H1 (cell line): ENCODE measurements at regions not wholly inside any gene's neighbourhood (a gene's known extent, or its start where the extent isn't known, plus 50 kb on each side); places are given as distances from the start of the nearest gene placed in this dataset.

ENCODE experiments used
- CTCF ChIA-PET: fragments of 300-600 bp; sonication (Branson Sonifier 250); formaldehyde crosslinking; loops from one replicate; lab custom pipeline; 2021; ENCODE audit not compliant: partially characterized antibody; lab: Charles Lee
- POLR2A ChIA-PET: fragments of 300-600 bp; sonication (Branson Sonifier 250); formaldehyde crosslinking; loops from one replicate; lab custom pipeline; 2021; ENCODE audit warnings: inconsistent platforms; ENCODE audit not compliant: partially characterized antibody; lab: Charles Lee
- DNase-seq, 2 experiments: peaks; one replicate each; pipeline versions ENCODE4 v3.0.0 to v3.0.0-alpha.2; 2010 to 2022; ENCODE audit warnings: low spot score in 2 of 2, low read depth in 1 of 2, mixed read lengths in 1 of 2
- FAIRE-seq: peaks from 2 replicates; lab custom pipeline; 2011; peaks lifted over from hg19 to GRCh38; lab: Jason Lieb, UNC
- H2AFZ ChIP-seq: 2 replicates; pipeline ENCODE4 v1.8.1; 2012; ENCODE audit warnings: low read length, inconsistent platforms
- H2AK5ac ChIP-seq: 2 replicates; pipeline ENCODE4 v1.6.1; 2013; ENCODE audit warnings: low read depth, low read length
- H2BK120ac ChIP-seq: replicated peaks from 2 replicates; pipeline ENCODE3; 2013; ENCODE audit warnings: low read depth, low read length, inconsistent platforms
- H2BK12ac ChIP-seq: 2 replicates; pipeline ENCODE4 v1.6.1; 2013; ENCODE audit warnings: low read depth, low read length
- H2BK15ac ChIP-seq: 2 replicates; pipeline ENCODE4 v1.6.1; 2013; ENCODE audit warnings: low read length
- H2BK20ac ChIP-seq: 2 replicates; pipeline ENCODE4 v1.6.1; 2013; ENCODE audit warnings: low read length
- H2BK5ac ChIP-seq: 2 replicates; pipeline ENCODE4 v1.6.1; 2013; ENCODE audit warnings: low read depth, low read length
- H3K14ac ChIP-seq: 2 replicates; pipeline ENCODE4 v1.6.1; 2013; ENCODE audit warnings: inconsistent platforms; ENCODE audit not compliant: insufficient read length
- H3K18ac ChIP-seq: 2 replicates; pipeline ENCODE4 v1.6.1; 2013; ENCODE audit warnings: low read length; ENCODE audit errors: extremely low read depth
- H3K23ac ChIP-seq: 2 replicates; pipeline ENCODE4 v1.6.1; 2013; ENCODE audit warnings: inconsistent platforms; ENCODE audit not compliant: insufficient read length
- H3K23me2 ChIP-seq: 2 replicates; pipeline ENCODE4 v1.6.1; 2013; ENCODE audit warnings: low read depth, low read length
- H3K27ac ChIP-seq: 2 replicates; pipeline ENCODE4 v1.6.1; 2011; ENCODE audit warnings: low read depth, low read length, inconsistent platforms
- H3K27me3 ChIP-seq, 4 experiments: replicated peaks in 1 of 4; 1 replicate in 1 of 4; 2 replicates in 3 of 4; pipeline versions ENCODE4 v1.6.1 to v1.8.1; 2011 to 2013; ENCODE audit warnings: low read length in 3 of 4, mild to moderate bottlenecking in 3 of 4, inconsistent platforms in 2 of 4, mixed read lengths in 2 of 4, moderate library complexity in 1 of 4; ENCODE audit not compliant: control insufficient read depth in 3 of 4, insufficient read depth in 3 of 4; ENCODE audit errors: extremely low read depth in 1 of 4
- H3K36me3 ChIP-seq, 4 experiments: 2 replicates each; pipeline versions ENCODE4 v1.6.1 to v1.8.1; 2011 to 2013; ENCODE audit warnings: mild to moderate bottlenecking in 4 of 4, low read length in 3 of 4, moderate library complexity in 2 of 4, control low read depth in 1 of 4, inconsistent platforms in 1 of 4; ENCODE audit not compliant: insufficient read depth in 4 of 4, control insufficient read depth in 2 of 4
- H3K4ac ChIP-seq: replicated peaks from 2 replicates; pipeline ENCODE3; 2013; ENCODE audit warnings: low read length, low read depth, mixed read lengths, inconsistent platforms; ENCODE audit not compliant: insufficient read length
- H3K4me1 ChIP-seq, 4 experiments: replicated peaks in 1 of 4; 1 replicate in 1 of 4; 2 replicates in 3 of 4; pipeline versions ENCODE4 v1.6.1 to v1.8.1; 2011 to 2013; ENCODE audit warnings: low read length in 3 of 4, inconsistent platforms in 2 of 4, mixed read lengths in 1 of 4; ENCODE audit not compliant: insufficient read depth in 4 of 4, control insufficient read depth in 3 of 4
- H3K4me2 ChIP-seq, 2 experiments: 2 replicates each; pipeline versions ENCODE4 v1.6.1 to v1.8.1; 2011 to 2013; ENCODE audit warnings: low read depth in 2 of 2, low read length in 2 of 2, control low read depth in 1 of 2, inconsistent platforms in 1 of 2, mild to moderate bottlenecking in 1 of 2; ENCODE audit not compliant: insufficient read depth in 1 of 2
- H3K4me3 ChIP-seq, 4 experiments: fragments of 200-600, 300-600 bp in 1 of 4; sonication (generic), shearing (Covaris generic), sonication (Bioruptor Twin) in 1 of 4; 2 replicates each; pipeline versions ENCODE4 v1.5.1 to v1.8.1; 2011 to 2016; ENCODE audit warnings: low read length in 4 of 4, low read depth in 3 of 4, control low read depth in 2 of 4, inconsistent platforms in 2 of 4, mild to moderate bottlenecking in 2 of 4, mixed read lengths in 1 of 4, moderate library complexity in 1 of 4; ENCODE audit not compliant: insufficient read depth in 2 of 4; ENCODE audit errors: extremely low read depth in 1 of 4
- H3K56ac ChIP-seq: replicated peaks from 2 replicates; pipeline ENCODE3; 2013; ENCODE audit warnings: low read depth, mild to moderate bottlenecking, mixed read lengths, low read length, inconsistent platforms; ENCODE audit not compliant: insufficient read length
- H3K79me1 ChIP-seq: 2 replicates; pipeline ENCODE4 v1.6.1; 2013; ENCODE audit warnings: low read depth, low read length, control low read depth
- H3K79me2 ChIP-seq, 2 experiments: 2 replicates each; pipeline versions ENCODE4 v1.6.1 to v1.8.1; 2012 to 2013; ENCODE audit warnings: low read length in 2 of 2, mild to moderate bottlenecking in 2 of 2, inconsistent platforms in 1 of 2; ENCODE audit not compliant: insufficient read depth in 2 of 2, control insufficient read depth in 1 of 2
- H3K9ac ChIP-seq, 4 experiments: replicated peaks in 1 of 4; 1 replicate in 1 of 4; 2 replicates in 3 of 4; pipeline versions ENCODE4 v1.6.1 to v1.8.1; 2011 to 2013; ENCODE audit warnings: low read depth in 3 of 4, low read length in 3 of 4, control low read depth in 2 of 4, mild to moderate bottlenecking in 2 of 4, moderate library complexity in 2 of 4, inconsistent platforms in 1 of 4; ENCODE audit errors: extremely low read depth in 1 of 4
- H3K9me3 ChIP-seq, 2 experiments: 2 replicates each; pipeline versions ENCODE4 v1.6.1 to v1.8.1; 2012 to 2013; ENCODE audit warnings: mild to moderate bottlenecking in 2 of 2, moderate library complexity in 2 of 2, control low read depth in 1 of 2, inconsistent platforms in 1 of 2, low read depth in 1 of 2, low read length in 1 of 2, mixed read lengths in 1 of 2; ENCODE audit not compliant: insufficient read depth in 2 of 2
- H4K20me1 ChIP-seq, 2 experiments: replicated peaks in 1 of 2; 2 replicates each; pipeline versions ENCODE3 to v1.8.1; 2011 to 2013; ENCODE audit warnings: inconsistent platforms in 2 of 2, low read length in 2 of 2, mild to moderate bottlenecking in 1 of 2; ENCODE audit not compliant: insufficient read depth in 2 of 2, control insufficient read depth in 1 of 2
- H4K5ac ChIP-seq: 2 replicates; pipeline ENCODE4 v1.6.1; 2013; ENCODE audit warnings: low read length, low read depth, mixed read lengths, inconsistent platforms; ENCODE audit not compliant: insufficient read length
- H4K8ac ChIP-seq: 2 replicates; pipeline ENCODE4 v1.8.0; 2013; ENCODE audit warnings: mild to moderate bottlenecking, moderate library complexity, low read length, inconsistent platforms; ENCODE audit not compliant: insufficient read depth; ENCODE audit errors: extremely low read depth
- H4K91ac ChIP-seq: replicated peaks from 2 replicates; pipeline ENCODE3; 2013; ENCODE audit warnings: low read length, mixed read lengths, inconsistent platforms; ENCODE audit not compliant: insufficient read length
- CTBP2 ChIP-seq: IDR thresholded peaks from 2 replicates; pipeline ENCODE4 v1.7.0; 2011; ENCODE audit warnings: borderline replicate concordance, mild to moderate bottlenecking, moderate library complexity, mixed read lengths, low read length; ENCODE audit not compliant: insufficient read depth, insufficient read length
- GABPA ChIP-seq: IDR thresholded peaks from 2 replicates; pipeline ENCODE4 v1.6.1; 2011; ENCODE audit warnings: mild to moderate bottlenecking, low read length, moderate library complexity, borderline replicate concordance; ENCODE audit not compliant: insufficient read depth
- JUND ChIP-seq: IDR thresholded peaks from 2 replicates; pipeline ENCODE4 v1.6.1; 2011; ENCODE audit warnings: mild to moderate bottlenecking, improper control_type of control experiment, low read length
- KDM1A ChIP-seq: fragments of 200-600, 300-600 bp; sonication (generic); IDR thresholded peaks from 2 replicates; pipeline ENCODE4 v1.7.1; 2016; ENCODE audit warnings: mild to moderate bottlenecking, low read length, borderline replicate concordance
- KDM4A ChIP-seq: IDR thresholded peaks from one replicate; pipeline ENCODE4 v1.7.1; 2012; ENCODE audit warnings: low read depth, mild to moderate bottlenecking, moderate library complexity, low read length, inconsistent platforms; ENCODE audit not compliant: severe bottlenecking
- KDM5A ChIP-seq: fragments of 200-600 bp; IDR thresholded peaks from 2 replicates; pipeline ENCODE4 v1.7.1; 2012; ENCODE audit warnings: mild to moderate bottlenecking, low read length, inconsistent platforms, mixed read lengths
- POLR2A ChIP-seq, 2 experiments: IDR thresholded peaks; 1 replicate in 1 of 2; 2 replicates in 1 of 2; pipeline ENCODE4 v1.6.1; 2011; ENCODE audit warnings: low read depth in 2 of 2, low read length in 2 of 2, mild to moderate bottlenecking in 2 of 2; ENCODE audit errors: control extremely low read depth in 1 of 2
- POLR2AphosphoS5 ChIP-seq: IDR thresholded peaks from 2 replicates; pipeline ENCODE4 v1.6.1; 2011; ENCODE audit warnings: low read depth, low read length
- POU5F1 ChIP-seq: IDR thresholded peaks from 2 replicates; pipeline ENCODE4 v1.6.1; 2011; ENCODE audit warnings: low read depth, mild to moderate bottlenecking, low read length, moderate library complexity
- RBBP5 ChIP-seq: IDR thresholded peaks from 2 replicates; pipeline ENCODE4 v1.7.1; 2012; ENCODE audit warnings: low read depth, mild to moderate bottlenecking, inconsistent platforms, low read length, moderate library complexity, borderline replicate concordance
- SIN3A ChIP-seq, 2 experiments: IDR thresholded peaks in 1 of 2; conservative IDR thresholded peaks in 1 of 2; 2 replicates each; pipeline ENCODE4 v1.6.1; 2011 to 2012; ENCODE audit warnings: low read length in 2 of 2, improper control_type of control experiment in 1 of 2, low read depth in 1 of 2, mild to moderate bottlenecking in 1 of 2
- TCF12 ChIP-seq: IDR thresholded peaks from 2 replicates; pipeline ENCODE4 v1.6.1; 2011; ENCODE audit warnings: low read depth, mild to moderate bottlenecking, low read length
- WGBS, 2 experiments: shearing (Covaris generic) in 1 of 2; methylation state at CpG; one replicate each; pipeline versions ENCODE4 v1.1.6 to v1.1.7; 2013 to 2015; ENCODE audit warnings: low lambda C conversion rate in 2 of 2, mixed read lengths in 2 of 2, inconsistent platforms in 1 of 2, low coverage in 1 of 2, missing lambda C conversion rate in 1 of 2; ENCODE audit not compliant: insufficient replicate concordance in 2 of 2, insufficient coverage in 1 of 2, insufficient read length in 1 of 2; ENCODE audit errors: extremely low coverage in 1 of 2, missing lambda C conversion rate in 1 of 2; 5-methylcytosine and 5-hydroxymethylcytosine counted together
- TF ChIP-seq, protein P1 (sequence below): IDR thresholded peaks from 2 replicates; pipeline ENCODE4 v1.6.1; 2012; ENCODE audit warnings: inconsistent platforms

DNA sequence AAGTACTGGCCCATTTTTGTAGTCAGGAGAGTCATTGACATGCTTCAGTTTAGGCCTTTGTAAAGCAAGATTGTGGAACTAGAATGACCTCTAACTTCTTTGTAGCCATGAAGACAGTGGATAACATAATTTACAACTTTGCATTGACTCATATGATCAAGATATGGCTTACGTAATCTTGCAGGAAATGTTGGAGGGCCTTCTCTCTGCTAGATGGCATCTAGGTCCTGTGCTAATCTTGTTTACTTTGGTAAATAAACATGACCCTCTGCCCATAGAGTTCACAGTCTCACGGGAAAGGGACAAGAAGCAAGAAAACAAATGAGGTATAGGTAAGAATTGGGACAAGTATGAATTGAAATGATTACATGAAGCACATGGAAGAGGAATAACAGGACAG is 355.2 kb upstream of the ARID1B start:
- Histone ChIP-seq H2AFZ (no peak overlapping the region), H3K79me1 (no peaks in the 10 kb centered on the region), H3K9ac (no peak overlapping the region), H3K14ac (no peak overlapping the region), H3K56ac (no peak overlapping the region), H3K4ac (no peak overlapping the region), H2AK5ac (no peak overlapping the region), H2BK120ac (no peak overlapping the region), H3K79me2 (no peaks in the 10 kb centered on the region), H3K9me3 (peaks cover 0 to 9% of the 10 kb centered on the region in 2 experiments; a peak in 1 of 4 replicates), H4K5ac (no peak overlapping the region), H4K20me1 (no peaks in the 10 kb centered on the region), H3K23me2 (no peaks in the 10 kb centered on the region; the same call in 1 of the 2 replicates), H2BK15ac (no peak overlapping the region), H2BK5ac (no peak overlapping the region), H4K91ac (no peak overlapping the region), H3K4me3 (no peak overlapping the region), H3K23ac (no peak overlapping the region), H3K27me3 (no peaks in the 10 kb centered on the region), H3K27ac (no peak overlapping the region), H4K8ac (no peak overlapping the region), H3K4me2 (no peak overlapping the region), H3K36me3 (no peaks in the 10 kb centered on the region; a peak in 1 of 8 replicates), H3K18ac (no peak overlapping the region), H2BK12ac (no peak overlapping the region), H2BK20ac (no peak overlapping the region), H3K4me1 (no peaks in the 10 kb centered on the region)
- ChIA-PET CTCF (no interaction called here), POLR2A (no interaction called here)
- no peak for FAIRE-seq
- TF ChIP-seq POLR2A (IDR thresholded peaks at IDR 0.05; ENCODE audit: control extremely low read depth in 1 of 2, low read depth in 2 of 2, low read length in 2 of 2) (no peak), SIN3A (conservative IDR thresholded peaks at IDR 0.05 in 1 of 2, IDR thresholded peaks at IDR 0.05 in 1 of 2; ENCODE audit: low read depth in 1 of 2, low read length in 2 of 2) (no peak), JUND (no peak), CTBP2 (no peak), KDM5A (no peak), TCF12 (no peak), KDM4A (no peak), POLR2AphosphoS5 (no peak), POU5F1 (no peak), RBBP5 (no peak), KDM1A (no peak), GABPA (no peak)
- TF ChIP-seq, protein P1, sequence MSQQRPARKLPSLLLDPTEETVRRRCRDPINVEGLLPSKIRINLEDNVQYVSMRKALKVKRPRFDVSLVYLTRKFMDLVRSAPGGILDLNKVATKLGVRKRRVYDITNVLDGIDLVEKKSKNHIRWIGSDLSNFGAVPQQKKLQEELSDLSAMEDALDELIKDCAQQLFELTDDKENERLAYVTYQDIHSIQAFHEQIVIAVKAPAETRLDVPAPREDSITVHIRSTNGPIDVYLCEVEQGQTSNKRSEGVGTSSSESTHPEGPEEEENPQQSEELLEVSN, result no peak
- no peak for DNase-seq
- 87% methylated on average over 2 of the region's 2 CpGs; no CpG with 5 or more reads in 1 of the 2 experiments for WGBS, 2 experiments
